Lung (tissue), 11 donors: ENCODE measurements at regions not wholly inside any gene's neighbourhood (a gene's known extent, or its start where the extent isn't known, plus 50 kb on each side); places are given as distances from the start of the nearest gene placed in this dataset.

Source experiments
- ATAC-seq: fragments of 200-7000 bp; cut with Tn5 transposase; one replicate; pipeline ENCODE4 v1.9.1; 2020; ENCODE audit warnings: moderate number of reproducible peaks; ENCODE audit not compliant: insufficient read depth, low FRiP score
- DNase-seq, 3 donors: peaks; one replicate each; pipeline ENCODE4 v3.0.0-alpha.2; 2013 to 2017
- H3K27ac ChIP-seq, 2 donors: one replicate each; pipeline ENCODE4 v1.5.1; 2013; ENCODE audit warnings: mild to moderate bottlenecking in 2 of 2, moderate library complexity in 2 of 2, control low read depth in 1 of 2, inconsistent platforms in 1 of 2, low read depth in 1 of 2, low read length in 1 of 2
- H3K27me3 ChIP-seq, 3 donors: one replicate each; pipeline ENCODE4 v1.5.1; 2013; ENCODE audit warnings: low read length in 2 of 3; ENCODE audit not compliant: control insufficient read depth in 3 of 3, insufficient read depth in 3 of 3
- H3K36me3 ChIP-seq, 4 donors: one replicate each; pipeline ENCODE4 v1.5.1; 2013; ENCODE audit warnings: low read length in 4 of 4, mild to moderate bottlenecking in 1 of 4, moderate library complexity in 1 of 4; ENCODE audit not compliant: control insufficient read depth in 4 of 4, insufficient read depth in 4 of 4
- H3K4me1 ChIP-seq, 5 donors: one replicate each; pipeline ENCODE4 v1.5.1; 2013; ENCODE audit warnings: low read length in 5 of 5, mild to moderate bottlenecking in 2 of 5, moderate library complexity in 1 of 5; ENCODE audit not compliant: control insufficient read depth in 5 of 5, insufficient read depth in 5 of 5
- H3K4me3 ChIP-seq: one replicate; pipeline ENCODE4 v1.5.1; 2013; ENCODE audit warnings: mild to moderate bottlenecking, control low read depth, moderate library complexity
- H3K9ac ChIP-seq, 2 donors: one replicate each; pipeline ENCODE4 v1.5.1; 2013; ENCODE audit warnings: low read length in 2 of 2, control low read depth in 1 of 2; ENCODE audit not compliant: insufficient read depth in 1 of 2
- H3K9me3 ChIP-seq, 4 donors: one replicate each; pipeline ENCODE4 v1.5.1; 2013; ENCODE audit warnings: low read length in 3 of 4, mild to moderate bottlenecking in 1 of 4, moderate library complexity in 1 of 4; ENCODE audit not compliant: control insufficient read depth in 4 of 4, insufficient read depth in 3 of 4
- WGBS, 2 donors: extraction: QIAGEN DNeasy Blood & Tissue Kit; methylation state at CpG; one replicate each; pipeline ENCODE4 v1.1.7; 2013; 5-methylcytosine and 5-hydroxymethylcytosine counted together
- TF ChIP-seq, protein P1 (sequence below): IDR thresholded peaks from 2 replicates; pipeline ENCODE4 v1.5.1; 2012; ENCODE audit warnings: mild to moderate bottlenecking; ENCODE audit errors: control extremely low read depth, extremely low read depth
- donor health status: control.
- donor health status: control.
- donor health status: Bipolar disorder and iron deficiency.
- donor health status: healthy.
- donor health status: DM: yes; HTN: yes; CAD: no.

DNA sequence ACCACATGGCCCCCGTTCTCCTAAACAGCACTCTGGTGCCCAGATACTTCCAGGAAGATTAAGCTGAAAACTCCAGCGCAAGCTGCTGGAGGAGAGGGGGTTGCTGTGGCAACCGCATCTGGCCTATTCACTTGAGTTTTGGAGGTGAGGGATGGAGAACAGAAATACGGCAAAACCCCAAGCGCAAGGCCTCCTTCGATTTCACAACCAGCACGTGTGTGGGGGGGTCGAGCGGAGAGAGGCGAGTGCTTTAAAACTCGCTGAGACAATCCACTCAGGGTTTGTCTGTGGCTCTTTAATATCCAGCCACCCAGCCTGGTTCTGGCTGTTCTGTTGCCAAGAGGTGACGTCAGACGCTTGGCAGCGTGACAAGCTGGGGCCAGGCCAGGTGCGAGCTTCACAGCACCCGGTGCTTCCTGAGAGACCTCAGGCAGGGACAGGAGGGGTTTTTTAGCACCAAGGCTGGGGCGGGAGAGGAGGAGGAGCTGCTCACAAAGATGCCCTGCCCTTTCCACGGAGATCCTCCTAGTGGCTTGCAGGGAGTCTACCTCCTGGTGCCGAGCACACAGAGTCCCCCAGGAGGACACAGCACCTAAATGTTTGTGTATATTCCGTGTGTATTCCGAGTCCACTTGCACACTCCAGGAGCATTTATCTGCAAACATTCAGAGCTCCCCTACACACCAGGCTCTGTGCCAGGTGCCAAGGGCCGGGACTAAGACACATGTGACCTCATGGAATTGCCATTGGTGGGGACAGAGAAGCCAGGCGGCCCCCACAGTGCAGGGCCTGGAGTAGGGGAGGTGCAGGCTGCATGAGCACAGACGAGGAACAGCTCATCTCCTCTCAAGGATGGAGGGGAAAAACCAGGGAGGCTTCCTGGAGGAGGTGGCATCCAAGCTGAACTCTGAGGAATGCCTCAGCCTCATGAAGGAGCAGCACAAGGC is 194.6 kb downstream of the OLFM1 start:
- Histone ChIP-seq H3K27ac (no peak overlapping the region), H3K36me3 (no peaks in the 10 kb centered on the region), H3K4me1 (peaks cover 0 to 7% (median 4%) of the 10 kb centered on the region in 5 donors), H3K9me3 (no peaks in the 10 kb centered on the region), H3K4me3 (no peak overlapping the region), H3K9ac (no peak overlapping the region), H3K27me3 (no peaks in the 10 kb centered on the region)
- WGBS, 2 donors, result 28 to 33% methylated on average over 24 of the region's 24 CpGs
- ATAC-seq (no peak), DNase-seq (peak; percentile 76 to 87 (median 86))
- TF ChIP-seq, protein P1, sequence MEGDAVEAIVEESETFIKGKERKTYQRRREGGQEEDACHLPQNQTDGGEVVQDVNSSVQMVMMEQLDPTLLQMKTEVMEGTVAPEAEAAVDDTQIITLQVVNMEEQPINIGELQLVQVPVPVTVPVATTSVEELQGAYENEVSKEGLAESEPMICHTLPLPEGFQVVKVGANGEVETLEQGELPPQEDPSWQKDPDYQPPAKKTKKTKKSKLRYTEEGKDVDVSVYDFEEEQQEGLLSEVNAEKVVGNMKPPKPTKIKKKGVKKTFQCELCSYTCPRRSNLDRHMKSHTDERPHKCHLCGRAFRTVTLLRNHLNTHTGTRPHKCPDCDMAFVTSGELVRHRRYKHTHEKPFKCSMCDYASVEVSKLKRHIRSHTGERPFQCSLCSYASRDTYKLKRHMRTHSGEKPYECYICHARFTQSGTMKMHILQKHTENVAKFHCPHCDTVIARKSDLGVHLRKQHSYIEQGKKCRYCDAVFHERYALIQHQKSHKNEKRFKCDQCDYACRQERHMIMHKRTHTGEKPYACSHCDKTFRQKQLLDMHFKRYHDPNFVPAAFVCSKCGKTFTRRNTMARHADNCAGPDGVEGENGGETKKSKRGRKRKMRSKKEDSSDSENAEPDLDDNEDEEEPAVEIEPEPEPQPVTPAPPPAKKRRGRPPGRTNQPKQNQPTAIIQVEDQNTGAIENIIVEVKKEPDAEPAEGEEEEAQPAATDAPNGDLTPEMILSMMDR, result no peak

- no peak overlapping the region for H3K27ac ChIP-seq
- TF ChIP-seq, protein P1, result no peak
- H3K36me3 ChIP-seq, result no peaks in the 10 kb centered on the region
- H3K9ac ChIP-seq, result no peak overlapping the region
- ATAC-seq (no peak), DNase-seq (no peak)
- no peaks in the 10 kb centered on the region for H3K27me3 ChIP-seq
- H3K4me1 ChIP-seq, result peaks cover 0 to 7% (median 4%) of the 10 kb centered on the region in 5 donors
- H3K4me3 ChIP-seq, result no peak overlapping the region
- no peaks in the 10 kb centered on the region for H3K9me3 ChIP-seq
- WGBS, 2 donors, result 71 to 78% methylated on average over 4 of the region's 4 CpGs
These were observed 195.3 kb downstream of the OLFM1 start for GRCh38 chr9:135282808-135283207.

- TF ChIP-seq, protein P1, result no peak
- H3K4me3 ChIP-seq, result no peak overlapping the region
- H3K4me1 ChIP-seq, result peaks cover 0 to 7% (median 4%) of the 10 kb centered on the region in 5 donors
- no peak for DNase-seq
- H3K27me3 ChIP-seq, result peaks cover 0 to 3% (median 0%) of the 10 kb centered on the region in 3 donors
- no peak overlapping the region for H3K9ac ChIP-seq
- WGBS, 2 donors, result 49 to 53% methylated on average over 15 of the region's 15 CpGs
- H3K27ac ChIP-seq, result no peak overlapping the region
- H3K9me3 ChIP-seq, result peaks cover 0 to 1% (median 0%) of the 10 kb centered on the region in 4 donors
- H3K36me3 ChIP-seq, result no peaks in the 10 kb centered on the region
- ATAC-seq, result no peak
These were observed 195.9 kb upstream of the PPP1R26 start for GRCh38 chr9:135283671-135284070.
